ENCODE measurements at regions not wholly inside any gene's neighbourhood (a gene's known extent, or its start where the extent isn't known, plus 50 kb on each side); places are given as distances from the start of the nearest gene placed in this dataset.

GRCh38 chr2:236928380-236929037 lies 157.2 kb upstream of the COPS8 start:
- no peak for TF ChIP-seq CTCF (IDR thresholded peaks at IDR 0.05; ENCODE audit: control extremely low read depth in 1 of 3, insufficient read depth in 1 of 3, low read depth in 1 of 3, low read length in 3 of 3)
- no peak for TF ChIP-seq JUN (IDR thresholded peaks at IDR 0.05; ENCODE audit: low read depth, low read length)

Measured in H1 (cell line).